GM12892 (cell line): ENCODE measurements at regions not wholly inside any gene's neighbourhood (a gene's known extent, or its start where the extent isn't known, plus 50 kb on each side); places are given as distances from the start of the nearest gene placed in this dataset.

Source experiments
- DNase-seq: peaks from one replicate; pipeline ENCODE4 v3.0.0; 2011; ENCODE audit not compliant: insufficient read length
- FAIRE-seq: peaks from 2 replicates; lab custom pipeline; 2011; peaks lifted over from hg19 to GRCh38; lab: Jason Lieb, UNC
- POLR2A ChIP-seq: IDR thresholded peaks from 2 replicates; pipeline ENCODE4 v1.6.1; 2011; ENCODE audit warnings: low read depth, low read length, control low read depth
- POLR2AphosphoS5 ChIP-seq: IDR thresholded peaks from 2 replicates; pipeline ENCODE4 v1.6.1; 2011; ENCODE audit warnings: low read depth, low read length, control low read depth
- TAF1 ChIP-seq: IDR thresholded peaks from 2 replicates; pipeline ENCODE4 v1.6.1; 2011; ENCODE audit warnings: low read depth, mild to moderate bottlenecking, control low read depth, low read length, borderline replicate concordance

DNA sequence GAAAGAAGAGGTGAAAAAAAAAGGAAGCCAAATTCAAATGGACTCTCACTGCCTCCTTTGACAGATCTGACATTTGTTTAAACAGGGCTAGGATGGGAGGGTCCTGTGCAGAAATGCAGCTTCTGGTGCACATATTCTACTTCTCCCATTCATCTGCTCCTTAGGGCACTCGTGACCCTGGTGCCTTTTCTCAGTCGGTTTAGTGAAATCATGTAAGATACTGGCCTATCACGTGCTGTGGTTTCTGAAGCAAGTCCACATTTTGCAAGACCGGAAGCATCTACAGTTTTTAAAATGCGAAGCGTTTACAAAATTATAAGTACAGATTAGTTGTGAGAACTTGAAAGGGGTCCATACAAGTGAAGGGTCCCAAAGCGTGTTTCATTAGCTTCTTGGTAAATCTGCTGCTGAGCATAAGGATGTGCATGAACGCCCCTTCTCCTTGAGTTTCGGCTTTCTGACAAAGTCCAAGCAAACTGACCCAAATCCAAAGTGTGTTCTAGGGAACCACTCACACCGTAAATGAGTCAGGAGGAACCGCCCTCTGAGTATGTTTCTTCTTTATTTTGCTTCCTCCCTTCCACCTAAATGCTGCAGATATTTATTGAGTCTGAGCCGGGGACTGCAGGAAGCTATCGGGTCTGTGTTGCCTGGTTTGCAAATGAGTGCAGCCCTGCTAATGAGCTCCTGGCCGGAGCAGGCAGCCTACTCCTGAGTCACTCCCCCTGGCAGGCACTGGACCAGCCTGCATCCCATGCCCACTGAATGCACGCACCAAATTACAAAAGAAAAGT lies 323.8 kb upstream of the JARID2 start:
- DNase-seq (no peak), FAIRE-seq (no peak)
- TF ChIP-seq POLR2A, result no peak
- TF ChIP-seq POLR2AphosphoS5, result no peak
- TF ChIP-seq TAF1, result no peak

DNA sequence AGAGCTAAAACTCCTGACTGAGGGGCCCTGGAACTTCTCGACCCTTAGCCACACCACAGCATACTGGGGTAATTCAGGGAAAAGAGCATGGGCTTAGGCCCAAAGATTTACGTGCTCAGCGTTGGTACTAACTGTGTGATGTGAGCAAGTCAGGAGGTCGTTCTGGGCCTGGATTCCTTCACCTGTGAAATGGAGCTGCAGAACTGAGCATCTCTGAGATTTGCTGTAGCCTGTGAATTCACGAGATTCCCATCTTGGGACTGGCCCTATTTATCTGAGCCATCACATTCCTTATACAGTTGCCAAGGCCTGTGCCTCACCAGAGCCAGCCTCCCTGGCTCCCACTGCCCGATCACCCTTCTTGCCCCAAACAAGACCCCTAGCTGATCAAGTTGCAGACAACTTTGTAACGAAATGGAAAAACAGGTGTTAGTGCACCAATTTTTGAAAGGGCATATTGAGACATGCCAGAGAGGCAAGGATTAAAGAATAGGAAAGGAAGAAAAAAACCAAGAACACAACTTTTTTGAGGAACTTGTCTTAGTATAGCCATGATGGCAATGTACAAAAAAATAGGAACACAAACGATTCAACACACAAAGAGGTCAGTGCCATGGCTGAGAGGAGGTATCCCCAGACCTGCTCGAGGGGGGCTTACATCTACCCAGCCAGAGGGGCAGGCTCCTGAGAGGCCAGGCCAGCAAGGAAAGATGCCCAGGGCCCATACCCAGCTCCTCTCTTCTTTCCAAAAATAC lies 323.0 kb upstream of the JARID2 start:
- FAIRE-seq (no peak), DNase-seq (no peak)
- TF ChIP-seq POLR2A (no peak), POLR2AphosphoS5 (no peak), TAF1 (no peak)

DNA sequence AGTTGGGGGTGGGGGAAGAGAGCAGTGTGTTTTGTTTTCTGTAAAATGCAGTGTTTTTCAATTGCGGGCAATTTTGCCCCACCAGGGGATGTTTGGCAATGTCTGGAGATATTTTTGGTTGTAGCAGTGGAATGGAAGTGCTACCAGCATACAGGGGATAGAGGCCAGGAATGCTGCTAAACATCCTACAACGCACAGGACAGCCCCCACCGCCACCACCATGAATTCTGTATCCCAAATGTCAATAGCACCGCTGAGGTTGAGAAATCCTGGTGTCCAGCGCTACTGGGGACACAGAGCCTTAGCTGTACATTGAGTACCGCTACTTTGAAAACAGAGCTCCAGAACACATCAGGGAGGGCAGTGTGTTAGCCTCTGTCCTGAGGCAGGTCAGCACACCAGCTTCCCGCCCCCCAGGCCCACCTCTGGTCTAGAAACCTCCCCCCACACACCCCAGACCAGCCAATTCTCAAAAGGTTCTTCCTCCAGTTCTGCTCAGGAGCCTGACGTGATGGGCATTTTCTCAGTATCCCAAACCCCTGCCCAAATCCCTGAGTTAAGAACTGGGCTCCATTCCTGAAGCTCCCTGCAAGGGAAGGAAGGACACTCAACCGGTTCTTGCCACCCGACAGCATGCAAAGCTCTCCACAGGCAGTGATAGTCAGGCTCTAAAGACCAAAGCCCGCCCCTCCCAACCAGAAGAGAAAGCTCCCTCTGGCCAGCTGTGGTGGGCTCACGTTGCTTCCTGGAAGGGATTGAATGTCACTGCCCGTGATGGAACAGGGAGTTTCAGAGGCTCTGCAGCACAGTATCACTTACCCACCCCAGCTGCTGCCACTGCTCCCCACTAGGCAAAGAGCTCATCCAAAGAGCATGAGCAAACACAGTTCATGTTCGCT lies 321.5 kb upstream of the JARID2 start:
- FAIRE-seq (no peak), DNase-seq (no peak)
- no peak for TF ChIP-seq POLR2A
- no peak for TF ChIP-seq TAF1
- no peak for TF ChIP-seq POLR2AphosphoS5

GRCh38 chr6:14925025-14925698 lies 320.7 kb upstream of the JARID2 start:
- DNase-seq (no peak), FAIRE-seq (no peak)
- TF ChIP-seq POLR2AphosphoS5, result no peak
- TF ChIP-seq TAF1, result no peak
- no peak for TF ChIP-seq POLR2A

DNA sequence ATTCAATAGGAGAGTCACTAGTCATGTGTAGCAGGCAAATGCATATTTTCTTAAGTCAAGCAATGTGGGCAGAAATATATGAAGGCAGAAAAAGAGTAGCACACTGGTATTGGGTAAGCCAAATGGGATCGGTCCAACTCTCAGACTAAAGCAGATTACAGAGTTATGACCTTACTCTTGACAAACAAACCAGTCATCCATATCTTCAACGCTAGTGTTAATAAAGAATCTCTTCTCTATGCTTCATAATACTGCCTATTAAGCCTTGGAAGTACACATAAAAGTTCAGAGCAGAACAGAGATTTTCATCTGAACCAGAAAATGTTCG lies 320.2 kb upstream of the JARID2 start:
- DNase-seq (no peak), FAIRE-seq (no peak)
- no peak for TF ChIP-seq TAF1
- no peak for TF ChIP-seq POLR2A
- TF ChIP-seq POLR2AphosphoS5, result no peak

- no peak for DNase-seq
- TF ChIP-seq POLR2A, result no peak
- TF ChIP-seq TAF1, result no peak
- no peak for TF ChIP-seq POLR2AphosphoS5
- no peak for FAIRE-seq
Observed at GRCh38 chr6:14927398-14927797, 318.5 kb upstream of the JARID2 start.

- FAIRE-seq, result no peak
- TF ChIP-seq TAF1 (no peak), POLR2AphosphoS5 (no peak), POLR2A (no peak)
- no peak for DNase-seq
Observed at GRCh38 chr6:14929291-14929690, 316.6 kb upstream of the JARID2 start.

DNA sequence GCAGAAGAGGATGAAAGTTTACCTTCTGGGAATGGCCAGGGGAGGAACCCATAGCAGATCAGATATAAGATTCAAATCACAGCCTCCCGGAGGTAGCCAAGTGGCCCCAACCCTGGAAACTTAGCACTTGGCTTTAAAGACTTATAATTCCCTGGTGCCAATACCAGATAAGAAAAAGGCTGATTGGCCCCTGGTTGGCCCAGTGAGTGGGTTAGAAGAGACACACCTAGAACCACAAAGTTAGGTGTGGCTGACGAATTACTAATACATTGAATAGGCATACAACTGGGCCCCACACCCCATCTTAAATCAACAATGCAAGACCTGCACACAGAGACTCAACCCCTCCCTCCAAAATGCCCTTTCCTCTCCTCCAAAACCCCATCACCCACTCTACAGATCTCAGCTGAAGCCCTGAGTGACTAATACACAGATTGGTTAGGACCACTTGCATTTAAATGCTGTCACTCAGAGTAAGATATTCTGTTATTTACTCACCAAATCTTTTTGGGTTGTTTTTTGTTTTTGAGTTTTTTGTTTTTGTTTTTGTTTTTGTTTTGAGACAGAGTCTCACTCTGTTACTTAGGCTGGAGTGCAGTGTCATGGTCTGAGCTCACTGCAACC lies 315.4 kb upstream of the JARID2 start:
- DNase-seq (no peak), FAIRE-seq (no peak)
- TF ChIP-seq POLR2A, result no peak
- TF ChIP-seq TAF1, result no peak
- TF ChIP-seq POLR2AphosphoS5, result no peak

DNA sequence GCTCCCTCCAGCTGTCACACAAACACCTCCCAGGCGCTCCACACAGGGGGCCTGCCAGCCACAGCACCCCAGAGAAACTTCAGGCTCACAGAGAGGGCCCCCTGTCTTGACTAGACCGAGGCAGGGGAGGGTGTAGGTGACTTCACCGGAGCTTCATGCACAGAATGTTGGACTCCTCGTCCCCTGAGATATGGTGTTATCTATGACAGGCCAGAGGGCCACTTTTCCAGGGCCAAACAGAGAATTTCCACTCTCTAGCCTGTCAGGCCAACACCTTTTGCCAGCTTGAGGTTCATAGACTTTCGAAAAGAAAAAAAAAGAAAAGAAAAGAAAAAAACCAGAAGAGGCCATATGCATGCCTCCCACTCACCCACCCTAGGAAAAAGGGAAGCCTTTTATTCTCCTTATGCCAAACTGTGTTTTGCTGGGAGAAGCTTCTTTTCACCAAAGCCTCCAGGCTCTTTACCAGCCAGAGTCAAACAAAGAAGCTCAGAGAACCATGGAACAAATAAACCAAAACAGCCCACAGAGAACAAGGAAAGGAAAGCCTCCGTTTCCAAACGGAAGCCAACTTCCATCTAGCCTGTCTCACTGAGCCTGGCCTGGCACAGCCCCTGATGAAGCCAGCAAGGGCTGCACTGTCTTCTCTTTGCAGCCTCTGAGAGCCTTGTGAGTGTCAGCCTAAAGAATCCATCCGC lies 313.2 kb upstream of the JARID2 start:
- DNase-seq, result no peak
- no peak for TF ChIP-seq POLR2AphosphoS5
- FAIRE-seq, result no peak

GRCh38 chr6:14933183-14933544 lies 312.7 kb upstream of the JARID2 start:
- DNase-seq (no peak), FAIRE-seq (no peak)
- TF ChIP-seq POLR2A (no peak), POLR2AphosphoS5 (no peak), TAF1 (no peak)

- TF ChIP-seq TAF1, result no peak
- no peak for TF ChIP-seq POLR2AphosphoS5
- TF ChIP-seq POLR2A, result no peak
- peak; percentile 17 for FAIRE-seq
- DNase-seq, result no peak
Observed at GRCh38 chr6:14934013-14934412, 311.9 kb upstream of the JARID2 start.

- no peak for FAIRE-seq
- TF ChIP-seq POLR2AphosphoS5 (no peak), POLR2A (no peak), TAF1 (no peak)
- no peak for DNase-seq
Observed at GRCh38 chr6:14934844-14935243, 311.0 kb upstream of the JARID2 start.
